GM19467 (cell line): ENCODE measurements at regions not wholly inside any gene's neighbourhood (a gene's known extent, or its start where the extent isn't known, plus 50 kb on each side); places are given as distances from the start of the nearest gene placed in this dataset.

ENCODE experiments used
- ATAC-seq: cut with Tn5 transposase; IDR thresholded peaks from one replicate; pipeline ENCODE4 v1.9.1; 2021; ENCODE audit warnings: mild to moderate bottlenecking, moderate library complexity; ENCODE audit not compliant: unreplicated experiment

GRCh38 chr2:6679471-6679870, 186.2 kb downstream of the CMPK2 start:
- ATAC-seq = no peak

GRCh38 chr2:6683516-6683915, 182.2 kb downstream of the CMPK2 start:
- ATAC-seq = no peak

- ATAC-seq = no peak
Observed at GRCh38 chr2:6685447-6685846, 180.3 kb downstream of the CMPK2 start.

- no peak for ATAC-seq
Observed at GRCh38 chr2:6692056-6692455, 173.7 kb downstream of the CMPK2 start.

- no peak for ATAC-seq
Observed at GRCh38 chr2:6692819-6693218, 172.9 kb downstream of the CMPK2 start.

GRCh38 chr2:6694555-6694954, 171.2 kb downstream of the CMPK2 start:
- ATAC-seq = no peak

- no peak for ATAC-seq
Observed at GRCh38 chr2:6700335-6700734, 165.4 kb downstream of the CMPK2 start.

GRCh38 chr2:6704077-6704476, 161.6 kb downstream of the CMPK2 start:
- ATAC-seq = no peak

GRCh38 chr2:6721395-6721794, 144.3 kb downstream of the CMPK2 start:
- no peak for ATAC-seq

GRCh38 chr2:6722574-6722973, 143.1 kb downstream of the CMPK2 start:
- no peak for ATAC-seq

- ATAC-seq = no peak
Observed at GRCh38 chr2:6723865-6724604, 141.7 kb downstream of the CMPK2 start.

- no peak for ATAC-seq
Observed at GRCh38 chr2:6724605-6725140, 141.0 kb downstream of the CMPK2 start.

- no peak for ATAC-seq
Observed at GRCh38 chr2:6728156-6728555, 137.6 kb downstream of the CMPK2 start.

- no peak for ATAC-seq
Observed at GRCh38 chr2:6730003-6730402, 135.7 kb downstream of the CMPK2 start.

GRCh38 chr2:6730649-6731532, 134.8 kb downstream of the CMPK2 start:
- ATAC-seq = no peak

GRCh38 chr2:6739547-6739946, 126.2 kb downstream of the CMPK2 start:
- ATAC-seq = no peak

GRCh38 chr2:6741229-6741628, 124.5 kb downstream of the CMPK2 start:
- no peak for ATAC-seq

GRCh38 chr2:6744038-6744437, 121.7 kb downstream of the CMPK2 start:
- no peak for ATAC-seq

GRCh38 chr2:6747433-6747832, 118.3 kb downstream of the CMPK2 start:
- ATAC-seq = no peak

GRCh38 chr2:6748406-6749067, 117.2 kb downstream of the CMPK2 start:
- no peak for ATAC-seq

- no peak for ATAC-seq
Observed at GRCh38 chr2:6749962-6750361, 115.7 kb downstream of the CMPK2 start.
